ENCODE measurements at regions not wholly inside any gene's neighbourhood (a gene's known extent, or its start where the extent isn't known, plus 50 kb on each side); places are given as distances from the start of the nearest gene placed in this dataset.

- TF ChIP-seq CTCF (IDR thresholded peaks at IDR 0.05): no peak
- no peak for DNase-seq (ENCODE audit: low spot score)
- ATAC-seq (ENCODE audit: low FRiP score): peak; percentile 72
These were observed 78.5 kb upstream of the NCAM1 start for GRCh38 chr11:112882494-112883381.

- no peak for TF ChIP-seq CTCF (IDR thresholded peaks at IDR 0.05)
- DNase-seq (ENCODE audit: low spot score) (no peak), ATAC-seq (ENCODE audit: low FRiP score) (peak; percentile 39)
These were observed 77.0 kb upstream of the NCAM1 start for GRCh38 chr11:112884012-112884767.

GRCh38 chr11:112885744-112886433, 75.3 kb upstream of the NCAM1 start:
- TF ChIP-seq CTCF (IDR thresholded peaks at IDR 0.05): no peak
- ATAC-seq (ENCODE audit: low FRiP score) (no peak), DNase-seq (ENCODE audit: low spot score) (no peak)

GRCh38 chr11:112886434-112887370, 74.5 kb upstream of the NCAM1 start:
- no peak for TF ChIP-seq CTCF (IDR thresholded peaks at IDR 0.05)
- DNase-seq (ENCODE audit: low spot score) (no peak), ATAC-seq (ENCODE audit: low FRiP score) (no peak)

- no peak for DNase-seq (ENCODE audit: low spot score)
- no peak for ATAC-seq (ENCODE audit: low FRiP score)
- TF ChIP-seq CTCF (IDR thresholded peaks at IDR 0.05): no peak
These were observed 71.8 kb upstream of the NCAM1 start for GRCh38 chr11:112889446-112889845.

Data from omental fat pad (tissue), 3 donors.